Bone marrow (tissue), 2 donors: ENCODE measurements at regions not wholly inside any gene's neighbourhood (a gene's known extent, or its start where the extent isn't known, plus 50 kb on each side); places are given as distances from the start of the nearest gene placed in this dataset.
"Not testable (repeated sequence)": the region's sequence is repeated elsewhere in the genome, so short reads cannot be mapped to it uniquely, and the experiment has no call there.

Source experiments
- DNase-seq, 2 donors: peaks; one replicate each; lab custom pipeline; 2025; lab: John Stamatoyannopoulos, UW

- no peak for DNase-seq
Measured at GRCh38 chr2:118388771-118389170, 300.5 kb downstream of the INSIG2 start.

DNA sequence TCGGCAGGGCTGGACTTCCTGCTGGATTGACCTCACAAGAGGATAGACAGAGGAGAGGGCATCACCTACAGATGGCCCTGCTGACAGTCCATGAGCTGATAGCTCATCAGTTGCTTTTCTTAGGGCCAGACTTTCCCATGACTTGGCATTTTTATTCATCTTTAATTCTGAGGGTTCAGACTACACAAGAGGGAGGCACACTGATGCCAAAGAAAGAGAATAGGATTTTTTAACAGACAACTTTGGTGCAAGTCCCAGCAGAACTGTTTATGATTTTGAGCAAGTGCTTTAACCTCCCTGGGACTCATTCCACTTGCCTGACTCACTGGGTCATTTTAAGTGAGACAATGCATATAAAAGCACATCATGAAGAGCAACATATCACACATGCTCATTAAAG is 299.2 kb downstream of the INSIG2 start:
- no peak for DNase-seq

DNA sequence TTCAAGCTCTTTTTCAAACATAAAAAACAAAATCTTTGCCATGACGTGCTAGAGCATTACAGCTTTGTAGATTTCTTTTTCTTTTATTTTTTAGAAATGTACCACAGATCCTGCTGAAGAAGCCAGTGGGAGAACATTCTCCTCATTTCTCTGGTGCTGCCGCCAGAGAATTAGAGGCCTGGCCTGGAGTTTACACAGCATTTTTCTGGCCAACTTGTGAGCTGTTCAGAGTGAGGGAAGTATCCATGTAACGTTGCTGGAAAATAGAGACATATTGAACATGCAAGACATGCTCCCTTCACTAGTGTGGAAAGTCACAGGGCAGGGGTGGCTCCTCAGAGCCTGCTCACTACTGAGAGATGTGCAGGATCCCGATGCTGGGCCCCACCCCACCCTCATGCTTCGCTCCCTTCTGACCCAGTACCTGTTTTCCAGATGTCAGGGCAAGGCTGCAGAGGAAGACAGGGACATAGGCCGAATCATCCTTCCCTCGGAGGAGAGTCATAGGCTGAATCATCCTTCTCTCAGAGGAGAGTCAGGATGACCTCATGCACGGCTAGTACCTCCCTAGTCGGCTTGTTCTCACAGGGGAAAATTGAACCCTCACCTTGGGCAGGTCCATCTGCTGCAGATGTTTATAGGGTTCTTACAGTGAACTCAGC is 298.5 kb downstream of the INSIG2 start:
- no peak for DNase-seq

DNA sequence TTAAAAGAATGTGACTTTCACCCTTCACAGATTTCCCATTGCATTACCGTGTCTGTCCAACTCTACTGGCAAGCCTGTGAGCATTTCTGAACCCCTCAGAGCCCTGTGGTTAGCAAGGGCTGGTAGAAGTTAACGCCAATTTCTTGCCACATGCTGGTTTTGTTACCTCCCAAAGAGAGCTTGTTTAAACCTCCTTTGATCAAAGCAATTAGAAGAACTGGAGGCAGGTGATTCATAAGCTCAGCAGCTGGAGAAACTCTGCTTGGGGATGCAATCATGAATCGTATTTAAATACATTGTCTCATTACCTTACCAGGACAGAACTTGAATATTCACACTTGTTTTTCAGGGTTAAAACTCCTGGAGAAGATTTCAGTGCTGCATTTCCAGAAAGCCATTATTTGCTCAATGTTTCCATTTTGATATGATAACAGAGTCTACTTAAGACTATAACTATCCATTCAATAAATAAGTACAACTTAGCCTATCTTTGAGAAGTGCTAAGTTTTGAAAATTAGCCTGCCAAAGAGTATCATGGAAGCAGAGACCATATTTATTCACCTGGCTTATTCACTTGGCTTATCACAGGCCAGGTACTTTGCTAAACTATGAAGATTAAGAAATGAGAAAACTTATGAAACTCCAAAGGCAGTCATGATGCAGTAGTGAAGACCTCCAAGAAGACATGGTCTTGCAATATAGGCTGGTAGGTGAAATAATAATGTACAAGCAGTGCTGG is 292.8 kb downstream of the INSIG2 start:
- no peak for DNase-seq

DNA sequence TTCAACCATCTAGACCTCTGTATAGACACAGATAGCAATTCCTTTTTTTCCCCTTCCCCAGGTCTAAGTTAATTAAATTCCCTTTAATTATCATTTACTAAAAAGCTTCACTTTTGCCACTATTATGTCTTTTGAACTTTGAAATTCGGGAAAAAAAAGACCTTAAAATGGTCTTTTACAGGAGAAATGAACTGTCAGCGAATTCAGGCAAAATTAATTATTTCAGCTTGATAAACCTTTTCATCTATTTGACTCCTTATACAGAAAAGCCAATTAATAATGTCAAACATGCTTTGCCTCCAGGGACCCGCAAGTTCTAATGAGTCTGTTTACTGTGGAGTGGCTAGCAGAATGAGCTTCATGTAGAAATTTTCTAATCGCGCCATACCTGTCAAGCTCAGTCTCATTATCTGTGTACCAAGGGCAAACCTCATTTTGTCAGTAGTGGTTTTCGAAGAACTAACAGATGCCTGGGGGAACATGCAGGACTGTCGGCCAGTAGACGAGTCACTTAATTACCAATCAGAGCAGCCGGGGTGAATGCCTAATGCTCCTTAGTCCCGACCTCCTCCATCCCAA is 287.7 kb downstream of the INSIG2 start:
- no peak for DNase-seq

GRCh38 chr2:118374974-118375755 is 286.9 kb downstream of the INSIG2 start:
- no peak for DNase-seq

DNA sequence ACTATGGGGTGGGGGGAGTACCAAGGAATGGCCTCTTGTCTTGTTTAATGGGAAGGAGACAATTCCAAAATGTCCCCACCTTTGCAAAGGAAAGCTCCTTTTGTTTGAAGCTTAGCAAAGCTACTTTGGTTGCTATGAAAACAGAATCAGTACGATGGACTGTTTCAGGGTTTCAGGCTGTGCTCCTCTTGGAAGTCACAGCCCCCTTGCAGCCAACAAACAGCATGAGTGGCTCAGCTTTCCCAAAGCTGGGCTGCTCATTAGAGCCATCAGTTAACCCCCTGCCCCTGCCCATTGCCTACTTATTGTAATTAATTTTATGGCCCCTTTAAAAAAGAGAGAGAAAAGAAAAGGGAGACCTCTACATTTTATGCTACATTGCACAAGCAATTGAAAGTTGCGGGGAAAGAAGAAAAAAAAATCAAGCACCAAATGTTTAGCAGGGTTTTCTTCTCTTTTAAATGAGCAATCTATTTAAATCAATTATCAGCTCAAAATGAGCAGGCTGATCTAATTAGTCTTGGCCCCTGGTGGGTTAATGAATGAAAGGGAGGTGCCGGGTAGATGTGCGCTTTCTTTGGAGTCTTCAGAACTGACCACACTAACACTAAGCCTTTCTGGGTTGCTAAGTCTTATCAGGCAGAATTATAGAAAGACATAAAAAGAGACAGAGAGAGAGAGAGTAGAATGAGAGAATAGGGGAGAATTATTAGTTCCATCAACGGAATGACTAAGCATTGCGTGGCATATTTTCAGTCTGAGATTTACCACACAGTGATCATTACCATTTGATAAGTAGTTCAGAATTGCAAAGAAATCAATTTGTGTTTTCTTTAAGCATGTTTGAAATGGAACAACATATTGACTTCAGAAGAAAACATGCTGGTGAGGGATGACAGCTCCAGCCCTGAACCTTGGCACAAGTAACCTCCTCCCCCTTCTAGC is 284.9 kb downstream of the INSIG2 start:
- no peak for DNase-seq

DNA sequence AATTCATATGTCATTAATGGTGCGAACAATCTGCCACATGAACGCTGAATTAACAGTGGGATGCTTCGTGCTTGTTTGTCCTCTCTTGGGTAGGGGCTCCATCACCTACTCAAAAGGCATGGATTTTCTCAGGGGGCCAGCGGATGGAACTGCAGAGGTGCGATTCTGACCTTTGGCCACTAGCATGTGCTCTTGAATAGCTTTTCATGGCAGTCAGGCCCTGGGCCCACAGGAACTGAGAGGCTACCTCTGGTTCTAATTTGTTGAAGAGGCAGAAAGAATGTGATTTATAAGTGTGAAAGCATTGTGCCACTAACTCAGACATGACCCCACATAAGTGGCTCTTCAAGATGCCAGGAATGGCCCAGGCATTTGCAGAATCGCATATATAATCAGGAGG is 283.2 kb downstream of the INSIG2 start:
- DNase-seq = no peak

- not testable (repeated sequence) for DNase-seq
Measured at GRCh38 chr2:118369521-118369920, 281.2 kb downstream of the INSIG2 start.

- no peak for DNase-seq
Measured at GRCh38 chr2:118363604-118364003, 275.3 kb downstream of the INSIG2 start.

DNA sequence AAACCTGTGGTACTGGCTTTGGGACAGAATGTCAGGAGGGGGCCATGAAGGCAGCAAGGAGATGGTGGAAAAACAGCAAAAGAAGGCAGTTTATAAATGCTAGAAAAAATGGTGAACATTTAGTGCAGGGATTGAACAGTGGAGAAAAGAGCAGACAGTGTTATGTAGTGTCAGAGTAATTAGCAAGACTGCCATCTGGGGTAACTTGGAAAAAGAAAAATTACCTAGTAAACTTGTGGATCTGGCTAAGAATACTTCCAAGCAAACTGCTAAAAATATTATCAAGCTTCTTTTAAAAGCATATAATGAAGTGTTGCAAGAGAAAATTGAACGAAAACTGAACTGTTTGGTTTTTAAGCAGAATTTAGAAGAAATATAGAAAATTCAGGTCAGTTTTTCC is 267.8 kb downstream of the INSIG2 start:
- DNase-seq = no peak

- no peak for DNase-seq
Measured at GRCh38 chr2:118351796-118352195, 263.5 kb downstream of the INSIG2 start.

- DNase-seq = no peak
Measured at GRCh38 chr2:118350621-118351020, 262.4 kb downstream of the INSIG2 start.

DNA sequence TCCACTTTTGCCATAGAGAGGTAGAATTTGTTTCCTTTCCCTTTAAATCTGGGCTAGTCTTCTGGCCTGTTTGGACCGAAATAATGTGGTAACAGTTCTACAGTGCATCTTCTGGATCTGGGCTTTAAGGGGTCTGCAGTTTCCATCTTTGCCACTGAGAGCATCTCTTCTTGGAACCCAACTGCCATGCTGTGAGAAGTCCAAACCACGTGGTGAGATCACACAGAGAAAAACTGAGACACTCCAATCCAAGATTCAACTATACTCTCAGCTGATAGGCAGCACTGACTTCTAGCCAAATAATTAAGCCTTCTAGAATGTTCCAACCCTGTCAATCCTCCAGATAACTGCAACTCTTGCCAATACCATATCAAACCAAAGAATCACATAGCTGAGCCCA is 261.1 kb downstream of the INSIG2 start:
- DNase-seq = no peak

GRCh38 chr2:118348380-118349034 is 260.2 kb downstream of the INSIG2 start:
- DNase-seq = no peak

GRCh38 chr2:118345465-118345864 is 257.2 kb downstream of the INSIG2 start:
- DNase-seq = no peak

DNA sequence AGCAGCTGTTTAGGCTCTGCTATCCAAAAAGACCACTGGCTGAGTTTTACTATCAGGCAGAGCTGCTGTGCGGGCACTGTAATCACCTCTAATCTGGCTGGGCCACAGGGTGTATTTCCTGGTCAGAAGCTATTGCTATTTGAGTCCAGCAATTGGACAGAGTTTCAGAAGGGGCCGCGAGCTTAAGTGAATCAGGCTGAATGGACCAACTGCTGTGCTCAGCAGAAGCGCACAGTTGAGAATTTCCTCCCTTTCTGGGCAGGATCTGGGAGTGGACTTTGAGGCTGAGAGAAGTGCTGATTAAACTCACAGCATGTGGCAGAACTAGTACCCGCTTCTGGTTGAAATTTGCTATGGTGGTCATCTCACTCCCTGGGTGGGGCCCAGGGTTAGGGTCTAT is 251.8 kb downstream of the INSIG2 start:
- DNase-seq = no peak

DNA sequence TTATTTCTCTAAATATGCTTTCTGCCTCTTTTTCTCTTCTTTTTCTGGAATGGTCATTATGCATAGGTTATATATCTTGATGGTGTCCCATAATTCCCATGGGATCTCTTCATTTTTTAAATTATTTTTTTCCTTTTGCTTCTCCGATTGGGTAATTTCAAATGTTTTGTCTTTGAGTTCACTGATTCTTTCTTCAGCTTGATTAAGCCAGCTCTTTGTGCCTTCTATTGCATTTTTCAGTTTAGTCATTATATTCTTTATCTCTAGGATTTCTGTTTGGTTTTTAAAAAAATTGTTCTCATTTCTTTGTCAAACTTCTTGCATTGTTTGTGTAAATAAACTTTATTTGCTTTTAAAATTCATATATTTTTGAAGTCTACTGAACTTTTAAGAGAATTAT is 251.1 kb downstream of the INSIG2 start:
- no peak for DNase-seq

DNA sequence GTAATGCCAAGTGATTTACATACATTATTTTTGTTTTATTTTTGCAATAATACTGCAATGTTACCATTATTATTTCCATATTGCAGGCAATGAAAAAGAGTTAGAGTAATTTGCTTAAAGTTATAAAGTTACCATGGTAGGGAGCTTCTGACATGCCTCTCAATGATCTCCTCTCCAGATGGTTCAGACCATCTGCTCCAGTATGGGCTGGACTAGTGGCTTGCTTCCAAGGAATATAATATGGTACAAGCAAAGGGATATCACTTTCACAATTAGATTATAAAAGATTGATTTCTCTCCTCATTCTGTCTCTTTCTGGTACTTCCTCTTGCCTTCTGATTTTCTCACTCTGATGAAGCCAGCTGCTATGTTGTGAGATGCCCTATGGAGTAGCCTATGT is 245.4 kb downstream of the INSIG2 start:
- no peak for DNase-seq

DNA sequence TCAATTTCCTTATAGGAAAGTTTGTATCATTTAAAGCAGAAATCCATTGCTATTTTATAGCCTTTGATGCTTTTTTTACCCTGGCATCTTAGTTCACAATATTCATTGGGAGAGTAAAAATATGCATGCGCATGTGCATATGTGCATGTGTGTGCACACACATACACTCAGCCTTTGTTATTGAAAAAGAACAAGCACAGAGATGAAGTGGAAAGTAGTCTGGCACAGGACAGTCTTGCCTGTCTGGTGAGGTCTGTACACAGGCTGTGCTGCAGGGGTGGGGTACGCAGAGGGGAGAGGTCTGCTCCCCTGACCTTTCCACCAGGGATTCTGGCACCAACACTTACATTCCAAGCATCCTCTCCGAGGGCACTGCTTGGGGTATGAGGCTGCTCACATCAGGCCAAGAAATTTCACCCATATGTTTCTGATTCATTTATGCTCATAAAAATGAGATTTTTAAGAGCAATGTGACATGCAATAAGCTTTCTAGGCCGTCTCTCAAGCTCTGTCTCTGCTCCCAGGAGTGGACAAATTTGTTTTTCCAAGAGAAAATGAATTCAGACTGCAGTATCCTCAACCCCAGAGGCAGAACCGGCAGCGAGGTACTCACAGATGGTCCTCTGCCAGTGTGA is 237.2 kb downstream of the INSIG2 start:
- no peak for DNase-seq

GRCh38 chr2:118322406-118322805 is 234.1 kb downstream of the INSIG2 start:
- no peak for DNase-seq
